GM23248 (cell line): ENCODE measurements at regions not wholly inside any gene's neighbourhood (a gene's known extent, or its start where the extent isn't known, plus 50 kb on each side); places are given as distances from the start of the nearest gene placed in this dataset.

ENCODE experiments used
- EZH2 ChIP-seq: fragments of 200-600 bp; sonication (generic); IDR thresholded peaks from 2 replicates; pipeline ENCODE4 v1.6.1; 2018; ENCODE audit warnings: antibody characterized with exemption, mild to moderate bottlenecking; ENCODE audit not compliant: insufficient read depth, poor library complexity, severe bottlenecking
- EZH2phosphoT487 ChIP-seq: fragments of 200-600 bp; sonication (generic); IDR thresholded peaks from 2 replicates; pipeline ENCODE4 v1.6.1; 2018; ENCODE audit warnings: antibody characterized with exemption, moderate library complexity, mild to moderate bottlenecking, low read depth; ENCODE audit not compliant: insufficient read depth

GRCh38 chr1:218945050-218945449 lies 228.6 kb upstream of the LYPLAL1 start:
- TF ChIP-seq EZH2 (no peak), EZH2phosphoT487 (no peak)
